ENCODE measurements at regions not wholly inside any gene's neighbourhood (a gene's known extent, or its start where the extent isn't known, plus 50 kb on each side); places are given as distances from the start of the nearest gene placed in this dataset.

DNA sequence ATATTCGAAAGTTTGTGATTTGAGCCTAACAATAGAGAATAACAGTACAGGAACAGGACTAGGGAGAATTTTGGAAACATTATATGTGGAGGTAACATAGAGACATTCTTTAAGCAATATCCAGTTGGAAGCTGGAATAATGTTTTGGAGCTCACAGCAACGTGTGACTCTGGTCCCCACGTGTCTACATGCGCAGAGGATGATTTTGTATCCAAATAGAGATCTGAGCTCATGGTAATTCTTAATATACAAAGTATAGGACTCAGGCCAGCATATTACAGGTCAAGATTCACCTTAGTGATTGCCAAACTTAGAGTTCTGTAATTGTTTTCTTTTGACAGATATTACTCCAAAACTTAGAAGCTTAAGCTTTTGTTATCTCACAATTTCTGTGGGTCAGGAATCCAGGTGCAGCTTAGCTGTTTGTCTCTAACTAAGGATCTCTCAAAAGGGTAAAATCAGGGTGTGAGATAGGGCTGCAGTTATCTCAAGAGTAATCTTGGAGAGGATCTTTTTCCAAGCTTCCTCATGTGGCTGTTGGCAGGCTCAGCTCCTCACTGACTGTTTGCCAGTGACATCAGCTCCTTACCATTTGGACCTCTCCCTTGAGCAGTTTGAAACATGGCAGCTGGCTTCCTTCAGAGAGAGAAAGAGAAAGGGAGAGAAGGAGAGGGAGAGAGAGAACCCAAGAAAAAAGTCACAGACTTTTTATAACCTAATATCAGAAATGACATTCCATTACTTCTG, 272.0 kb upstream of the ZNF462 start:
- Mint-ChIP-seq H3K4me3 (no peak overlapping the region), H3K9me3 (peaks cover 9% of the 10 kb centered on the region), H3K4me1 (no peaks in the 10 kb centered on the region), H3K36me3 (no peaks in the 10 kb centered on the region), H3K27ac (no peak overlapping the region)
- no peak for ATAC-seq
- DNase-seq (ENCODE audit: low spot score in 2 of 2): no peak

DNA sequence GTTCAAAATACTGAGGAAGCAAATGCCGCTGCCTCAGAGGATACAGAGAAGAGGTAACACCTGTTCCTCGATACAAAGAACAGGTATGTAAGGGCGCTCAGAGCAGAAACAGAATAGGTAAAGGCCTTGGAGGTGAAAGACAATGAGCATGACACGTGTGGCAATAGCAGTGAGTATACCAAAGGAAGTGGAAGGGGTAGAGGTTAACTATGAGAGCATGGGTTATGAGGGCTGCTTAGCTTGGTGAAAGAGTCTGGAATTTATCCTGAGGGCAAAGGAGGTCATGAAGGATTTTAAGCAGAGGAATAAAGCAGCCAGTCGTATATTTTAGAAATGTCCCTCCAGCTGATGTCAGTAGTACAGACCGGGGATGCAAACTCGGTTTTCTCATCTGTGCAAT, 269.8 kb upstream of the ZNF462 start:
- Mint-ChIP-seq H3K27ac (no peak overlapping the region), H3K4me1 (no peaks in the 10 kb centered on the region), H3K36me3 (no peaks in the 10 kb centered on the region), H3K9me3 (peaks cover 9% of the 10 kb centered on the region), H3K4me3 (no peak overlapping the region)
- DNase-seq (ENCODE audit: low spot score in 2 of 2) (no peak), ATAC-seq (no peak)

DNA sequence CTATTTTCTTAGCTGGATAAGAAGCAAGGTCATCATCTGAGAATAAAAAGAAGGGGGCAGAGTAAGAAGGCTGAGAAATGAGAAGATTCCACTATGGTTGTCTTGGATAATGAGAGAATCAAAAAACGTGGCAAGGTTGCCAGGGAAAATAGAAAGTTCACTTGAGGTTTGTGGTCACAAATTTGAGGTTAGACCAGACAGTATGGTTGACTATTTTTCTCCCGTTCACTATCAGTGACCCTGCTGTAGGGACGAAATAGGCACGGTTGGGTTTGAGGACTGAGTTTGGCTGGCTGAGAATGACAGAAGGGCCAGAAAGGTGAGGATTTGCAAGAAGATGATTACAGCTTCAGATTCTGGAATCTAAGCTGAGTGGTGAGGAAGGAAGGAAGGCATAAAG, 266.0 kb upstream of the ZNF462 start:
- no peaks in the 10 kb centered on the region for H3K4me1 Mint-ChIP-seq
- H3K4me3 Mint-ChIP-seq: no peak overlapping the region
- ATAC-seq (no peak), DNase-seq (ENCODE audit: low spot score in 2 of 2) (no peak)
- no peak overlapping the region for H3K27ac Mint-ChIP-seq
- H3K9me3 Mint-ChIP-seq: peaks cover 3% of the 10 kb centered on the region
- no peaks in the 10 kb centered on the region for H3K36me3 Mint-ChIP-seq

DNA sequence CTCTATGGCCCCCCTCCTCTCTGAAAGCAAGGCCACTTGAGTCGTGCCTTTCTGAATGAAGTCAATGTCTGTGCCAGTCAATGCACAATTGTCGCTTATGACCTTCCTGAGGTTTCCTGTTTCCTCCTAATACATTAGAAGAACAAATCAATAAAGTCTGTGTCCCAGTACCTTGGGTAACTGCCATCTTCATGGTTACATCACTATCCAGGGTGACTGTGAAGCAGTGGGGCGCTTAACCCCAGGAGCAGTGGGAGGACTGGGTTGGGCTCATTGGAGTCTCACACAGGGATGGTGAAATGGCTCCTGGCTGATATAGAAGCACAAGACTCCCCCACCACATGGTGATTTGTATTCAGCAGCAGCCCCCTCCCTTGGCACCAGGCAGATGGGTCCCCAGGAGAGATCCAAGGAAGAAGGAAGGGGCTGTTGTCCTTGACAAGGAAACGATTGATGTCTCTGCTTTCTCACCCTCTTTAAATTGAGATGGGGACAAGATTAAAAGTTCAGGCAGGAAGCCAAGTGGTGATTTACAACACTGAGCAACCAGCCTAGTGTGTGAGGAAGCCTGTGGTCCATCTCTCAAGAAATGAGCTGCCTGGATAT, 261.9 kb upstream of the ZNF462 start:
- Mint-ChIP-seq H3K36me3 (no peaks in the 10 kb centered on the region), H3K9me3 (peaks cover 5% of the 10 kb centered on the region), H3K4me1 (no peaks in the 10 kb centered on the region), H3K4me3 (no peak overlapping the region), H3K27ac (no peak overlapping the region)
- no peak for DNase-seq (ENCODE audit: low spot score in 2 of 2)
- no peak for ATAC-seq

DNA sequence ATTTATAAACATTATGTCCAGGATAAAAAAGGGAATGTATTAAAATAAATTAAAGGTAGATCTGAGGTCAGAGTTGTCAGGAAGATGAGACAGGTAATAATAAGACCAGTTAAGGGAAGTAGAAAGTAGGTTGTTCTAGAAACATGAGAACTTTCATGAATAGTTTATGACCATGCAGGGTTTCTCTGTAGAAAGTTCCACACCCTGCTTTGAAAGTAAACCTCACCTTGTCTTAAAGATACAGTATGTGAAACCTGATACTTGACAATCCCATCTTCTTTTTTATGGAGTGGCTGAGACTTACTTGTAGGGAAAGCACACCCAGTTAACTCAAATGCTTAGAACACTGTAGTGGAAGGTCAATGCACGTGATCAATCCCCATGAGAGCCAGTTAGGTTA, 260.6 kb upstream of the ZNF462 start:
- Mint-ChIP-seq H3K36me3 (no peaks in the 10 kb centered on the region), H3K4me1 (no peaks in the 10 kb centered on the region), H3K9me3 (peaks cover 7% of the 10 kb centered on the region), H3K27ac (no peak overlapping the region), H3K4me3 (no peak overlapping the region)
- ATAC-seq (no peak), DNase-seq (ENCODE audit: low spot score in 2 of 2) (no peak)

DNA sequence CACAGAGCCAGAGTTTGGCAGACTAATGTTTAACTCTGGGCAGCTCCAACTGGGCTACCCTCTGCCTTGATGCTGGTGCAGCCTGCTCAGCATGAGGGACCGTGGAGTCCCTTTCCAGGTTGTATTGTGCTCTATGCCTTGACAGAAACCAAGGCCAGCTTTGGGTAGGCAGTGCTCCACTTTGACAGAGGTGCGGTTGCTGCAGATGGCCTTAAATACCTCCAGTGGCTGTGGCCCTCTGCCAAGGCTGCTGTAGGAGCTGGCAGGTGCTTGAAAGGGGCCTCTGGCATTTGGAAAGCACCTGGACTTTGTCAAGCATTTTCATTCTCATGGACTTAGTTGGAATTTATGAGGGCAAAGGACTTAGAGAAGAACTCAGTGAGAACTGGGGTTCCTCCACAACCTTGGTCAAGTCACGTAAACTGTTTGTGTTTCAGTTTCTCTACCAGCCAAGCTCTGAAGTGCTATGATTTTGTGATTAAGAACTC, 249.7 kb upstream of the ZNF462 start:
- H3K27ac Mint-ChIP-seq: no peak overlapping the region

DNA sequence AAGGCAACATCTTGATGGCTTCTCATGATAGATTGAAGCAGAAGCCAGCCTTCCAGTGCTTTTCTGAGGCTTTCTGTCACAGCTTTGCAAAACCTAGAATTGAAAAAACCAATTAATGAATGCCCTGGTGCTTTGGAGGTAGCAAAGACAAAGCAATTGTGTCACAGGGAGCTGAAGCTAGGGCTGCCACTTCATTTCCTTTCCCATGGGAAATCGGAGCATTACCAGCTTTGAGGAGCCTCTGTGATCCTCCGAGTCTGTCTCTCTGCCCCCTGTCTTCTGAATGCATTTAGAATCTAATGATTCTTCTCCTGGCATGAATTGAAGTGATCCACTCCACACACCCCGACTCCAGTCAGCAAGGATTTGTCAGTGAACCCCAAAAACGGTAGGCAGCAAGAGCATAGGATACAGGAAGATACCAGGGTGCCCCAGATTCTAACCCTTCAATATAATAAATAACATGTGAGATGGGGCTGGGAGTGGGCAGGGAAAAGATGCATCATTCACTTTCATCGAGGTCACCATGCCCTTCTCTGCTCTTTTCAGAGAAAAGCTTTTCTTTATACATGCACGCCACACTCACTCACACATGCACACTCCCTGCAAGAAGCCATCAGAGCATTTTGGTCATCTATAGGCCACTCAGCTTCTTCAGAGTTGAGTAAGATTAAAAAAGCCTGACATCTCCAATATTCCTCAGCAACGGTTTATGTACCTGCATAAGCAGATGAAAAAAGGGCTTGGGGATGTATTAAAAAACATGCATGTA, 247.7 kb upstream of the ZNF462 start:
- Mint-ChIP-seq H3K4me1 (no peaks in the 10 kb centered on the region), H3K9me3 (peaks cover 7% of the 10 kb centered on the region), H3K4me3 (no peak overlapping the region), H3K27ac (no peak overlapping the region), H3K36me3 (no peaks in the 10 kb centered on the region)
- no peak for ATAC-seq
- no peak for DNase-seq (ENCODE audit: low spot score in 2 of 2)

More for the DNA sequence above, 249.7 kb upstream of the ZNF462 start:
- Mint-ChIP-seq H3K9me3 (peaks cover 6% of the 10 kb centered on the region), H3K36me3 (no peaks in the 10 kb centered on the region), H3K4me3 (no peak overlapping the region), H3K4me1 (no peaks in the 10 kb centered on the region)
- DNase-seq (ENCODE audit: low spot score in 2 of 2) (no peak), ATAC-seq (no peak)

DNA sequence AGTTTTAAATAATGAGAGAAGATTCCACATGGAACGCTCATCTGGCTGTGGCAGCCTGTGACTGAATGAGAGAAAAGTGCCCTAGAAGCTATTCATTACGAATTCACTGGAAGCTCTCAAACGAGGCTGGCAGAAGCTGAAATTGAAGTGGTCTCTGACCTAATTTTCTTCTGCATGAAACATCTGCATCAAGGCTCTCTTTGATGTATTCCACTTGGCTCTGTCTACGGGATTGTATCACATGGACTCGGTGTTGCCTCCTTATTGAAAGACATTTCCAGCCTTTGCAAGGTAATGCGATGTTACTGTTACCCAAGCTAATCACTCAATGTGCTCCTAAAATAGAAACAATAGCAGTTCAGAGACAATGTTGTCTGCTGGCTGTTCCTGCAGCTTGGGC, 246.9 kb upstream of the ZNF462 start:
- peaks cover 6% of the 10 kb centered on the region for H3K9me3 Mint-ChIP-seq
- ATAC-seq (no peak), DNase-seq (ENCODE audit: low spot score in 2 of 2) (no peak)
- no peaks in the 10 kb centered on the region for H3K4me1 Mint-ChIP-seq
- H3K4me3 Mint-ChIP-seq: no peak overlapping the region
- H3K27ac Mint-ChIP-seq: no peak overlapping the region
- H3K36me3 Mint-ChIP-seq: no peaks in the 10 kb centered on the region

DNA sequence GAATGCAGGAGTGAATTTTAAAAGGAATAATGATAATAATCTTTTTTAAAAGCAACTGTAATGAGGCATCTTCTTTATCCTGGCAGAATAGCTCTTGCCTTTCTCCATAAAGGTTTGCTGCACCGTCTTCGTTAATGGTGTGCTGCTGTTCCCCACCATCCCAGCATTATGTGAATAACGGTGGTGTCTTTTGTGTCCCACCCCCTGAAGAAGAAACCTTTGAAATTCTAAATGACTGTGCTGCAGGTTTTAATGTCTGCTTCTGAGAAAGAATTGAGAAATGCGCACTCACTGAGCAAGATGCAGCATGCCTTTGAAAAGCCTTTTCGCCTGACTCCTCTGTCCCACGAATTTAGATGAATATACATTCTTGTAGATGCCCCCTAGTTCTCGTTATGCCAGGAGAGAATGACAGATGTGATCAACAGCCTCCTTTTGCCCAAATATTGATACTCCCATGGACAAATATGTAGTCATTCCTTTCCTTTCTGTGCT, 246.1 kb upstream of the ZNF462 start:
- DNase-seq (ENCODE audit: low spot score in 2 of 2) (no peak), ATAC-seq (no peak)
- H3K9me3 Mint-ChIP-seq: peaks cover 3% of the 10 kb centered on the region
- no peak overlapping the region for H3K27ac Mint-ChIP-seq
- H3K4me1 Mint-ChIP-seq: no peaks in the 10 kb centered on the region
- H3K4me3 Mint-ChIP-seq: no peak overlapping the region
- no peaks in the 10 kb centered on the region for H3K36me3 Mint-ChIP-seq

DNA sequence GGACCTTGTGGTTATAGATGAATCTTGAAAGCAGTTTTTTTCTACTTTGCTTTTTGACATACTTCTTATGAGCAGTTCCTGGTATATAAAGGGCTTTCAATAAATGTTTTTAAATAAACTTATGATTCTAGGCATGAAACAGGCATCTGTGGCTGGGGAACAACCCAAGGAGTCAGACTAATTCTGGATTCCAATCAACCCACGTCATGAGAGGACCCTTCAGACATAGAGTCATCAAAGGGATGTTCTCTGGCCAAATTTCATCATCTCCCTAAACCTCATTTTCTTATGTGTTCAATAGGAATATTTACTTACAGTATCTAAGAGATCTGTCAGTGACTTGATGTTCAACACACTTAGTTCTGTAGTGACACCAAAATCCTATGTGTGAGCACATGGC, 243.8 kb upstream of the ZNF462 start:
- Mint-ChIP-seq H3K36me3 (no peaks in the 10 kb centered on the region), H3K4me1 (no peaks in the 10 kb centered on the region), H3K4me3 (no peak overlapping the region), H3K27ac (no peak overlapping the region), H3K9me3 (peaks cover 7% of the 10 kb centered on the region)
- DNase-seq (ENCODE audit: low spot score in 2 of 2): no peak
- no peak for ATAC-seq

DNA sequence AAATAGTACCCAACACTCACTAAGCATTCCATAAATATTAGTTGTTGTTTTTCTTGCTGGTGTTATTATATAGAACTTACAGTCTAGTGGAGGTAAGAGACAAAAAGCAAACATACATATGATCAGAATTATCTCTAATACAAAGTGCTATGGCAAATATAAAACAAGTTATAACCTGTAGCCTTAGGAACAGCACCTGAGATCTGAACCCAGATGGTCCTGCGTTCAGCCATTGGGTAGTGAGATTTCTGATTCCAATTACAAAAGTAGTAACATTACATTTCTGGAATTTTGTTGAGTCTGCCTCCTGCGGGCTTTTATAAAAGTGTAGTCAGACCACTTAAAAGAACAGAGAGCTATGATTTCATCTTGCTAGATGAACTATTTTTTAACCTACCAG, 242.9 kb upstream of the ZNF462 start:
- H3K9me3 Mint-ChIP-seq: peaks cover 7% of the 10 kb centered on the region
- DNase-seq (ENCODE audit: low spot score in 2 of 2) (no peak), ATAC-seq (no peak)
- no peaks in the 10 kb centered on the region for H3K36me3 Mint-ChIP-seq
- H3K4me3 Mint-ChIP-seq: no peak overlapping the region
- no peak overlapping the region for H3K27ac Mint-ChIP-seq
- H3K4me1 Mint-ChIP-seq: no peaks in the 10 kb centered on the region

DNA sequence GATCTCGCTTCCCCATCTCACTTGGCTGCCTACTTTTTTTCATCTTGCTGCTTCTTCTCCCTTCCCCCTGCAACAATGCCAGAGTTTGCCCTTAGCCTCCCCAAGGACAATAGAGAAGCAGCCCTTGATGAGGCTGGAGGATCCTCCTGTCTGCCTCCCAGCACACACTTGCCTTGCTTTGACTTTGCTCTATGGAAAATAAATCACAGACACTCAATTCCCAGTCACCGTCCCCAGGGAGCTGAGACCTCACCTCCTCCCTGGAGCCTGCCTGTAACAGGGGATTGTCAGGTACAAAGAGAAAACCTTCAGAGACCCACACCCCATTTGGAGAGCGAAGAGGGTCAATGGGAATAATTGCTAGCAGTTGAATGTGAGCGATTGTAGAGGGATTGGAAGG, 242.1 kb upstream of the ZNF462 start:
- no peak overlapping the region for H3K27ac Mint-ChIP-seq
- ATAC-seq: no peak
- peaks cover 7% of the 10 kb centered on the region for H3K9me3 Mint-ChIP-seq

DNA sequence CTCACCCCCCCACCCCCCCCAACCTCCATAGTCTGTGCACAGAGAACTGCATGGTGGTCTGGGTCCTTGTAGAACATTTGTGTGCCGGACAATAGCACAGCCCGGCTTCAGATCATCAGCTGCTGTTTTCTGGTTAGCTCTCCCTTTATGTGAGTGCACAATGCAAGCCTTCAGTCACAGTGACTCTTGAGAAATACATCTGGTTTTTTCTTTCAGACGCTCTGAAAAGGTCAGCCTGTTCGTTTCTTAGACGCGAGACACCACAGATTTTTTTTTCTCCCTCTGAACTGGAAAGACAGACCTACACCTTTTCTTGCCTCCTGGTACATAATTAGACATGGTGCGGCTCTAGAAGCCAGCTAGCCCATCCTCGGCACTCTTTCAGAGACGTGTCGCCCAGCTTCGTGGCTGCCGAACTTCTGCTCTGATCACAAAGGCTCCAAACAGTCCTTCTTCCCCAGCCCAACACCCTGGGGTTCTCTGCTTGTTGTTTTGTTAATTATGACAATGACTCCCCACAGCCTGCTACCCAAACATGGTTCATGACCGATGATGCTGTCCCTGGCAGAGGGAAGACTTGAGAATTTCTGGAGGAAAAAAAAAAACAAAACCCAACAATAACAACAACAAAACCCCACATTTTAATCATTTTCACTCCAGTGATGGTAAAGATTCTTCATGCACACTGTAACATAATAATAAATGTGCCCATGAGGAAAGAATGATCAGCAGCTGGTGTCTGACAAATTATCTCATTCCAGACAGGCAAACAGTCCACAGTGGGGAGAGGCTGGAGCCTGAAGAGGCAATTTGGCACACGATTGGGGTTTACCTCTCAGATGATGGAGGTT, 241.4 kb upstream of the ZNF462 start:
- Mint-ChIP-seq H3K9me3 (peaks cover 7% of the 10 kb centered on the region), H3K36me3 (no peaks in the 10 kb centered on the region), H3K4me1 (no peaks in the 10 kb centered on the region), H3K4me3 (no peak overlapping the region), H3K27ac (no peak overlapping the region)
- ATAC-seq (no peak), DNase-seq (ENCODE audit: low spot score in 2 of 2) (no peak)

More for the DNA sequence above, 242.1 kb upstream of the ZNF462 start:
- Mint-ChIP-seq H3K4me1 (no peaks in the 10 kb centered on the region), H3K4me3 (no peak overlapping the region), H3K36me3 (no peaks in the 10 kb centered on the region)
- no peak for DNase-seq (ENCODE audit: low spot score in 2 of 2)

DNA sequence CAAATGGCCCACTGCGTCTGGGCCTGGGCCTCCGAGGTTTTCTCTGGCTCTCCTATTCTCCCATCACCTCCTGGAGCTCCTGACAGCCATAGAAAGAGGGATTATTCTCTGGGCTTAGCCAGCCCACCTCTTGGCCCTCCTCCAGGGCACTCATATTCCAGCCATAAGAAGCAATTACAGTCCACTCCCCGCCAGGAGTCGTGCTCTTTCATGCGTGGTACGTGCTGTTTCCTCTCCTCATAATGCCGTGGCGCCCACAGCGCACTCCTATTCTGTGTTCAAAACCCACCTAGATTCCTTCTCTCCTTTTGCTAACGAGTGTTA, 240.8 kb upstream of the ZNF462 start:
- Mint-ChIP-seq H3K4me1 (no peaks in the 10 kb centered on the region), H3K36me3 (no peaks in the 10 kb centered on the region), H3K27ac (no peak overlapping the region), H3K4me3 (no peak overlapping the region), H3K9me3 (peaks cover 7% of the 10 kb centered on the region)
- ATAC-seq: no peak
- DNase-seq (ENCODE audit: low spot score in 2 of 2): no peak

DNA sequence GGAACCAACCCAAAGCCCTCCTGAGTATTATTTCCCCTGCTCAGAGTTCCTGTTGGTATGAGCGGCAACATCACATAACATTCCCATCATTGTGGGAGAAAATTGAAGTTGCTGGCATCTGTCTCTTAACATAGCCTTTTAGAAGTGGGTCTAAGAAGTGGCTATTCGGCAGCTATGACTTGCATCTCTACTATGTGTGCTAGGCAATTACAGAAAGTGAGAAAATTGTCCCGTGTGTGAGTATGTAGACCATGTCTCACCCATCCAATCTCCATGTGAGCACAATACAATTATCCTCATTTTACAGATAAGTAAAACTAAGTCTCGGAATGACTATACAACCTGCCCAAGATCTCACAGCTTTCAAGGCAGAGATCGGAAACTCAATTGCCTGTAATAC, 239.4 kb upstream of the ZNF462 start:
- DNase-seq (ENCODE audit: low spot score in 2 of 2): no peak
- no peak overlapping the region for H3K27ac Mint-ChIP-seq
- H3K4me1 Mint-ChIP-seq: no peaks in the 10 kb centered on the region
- ATAC-seq: no peak
- peaks cover 4% of the 10 kb centered on the region for H3K9me3 Mint-ChIP-seq
- H3K36me3 Mint-ChIP-seq: no peaks in the 10 kb centered on the region
- no peak overlapping the region for H3K4me3 Mint-ChIP-seq

Data from stimulated activated effector memory CD8-positive, alpha-beta T cell treated with anti-CD3 and anti-CD28 coated beads, Interleukin-12 subunit alpha, Interleukin-12 subunit beta, amount 100 ng/mL, for 72 hours (primary cell).